H1 (cell line): ENCODE measurements at regions not wholly inside any gene's neighbourhood (a gene's known extent, or its start where the extent isn't known, plus 50 kb on each side); places are given as distances from the start of the nearest gene placed in this dataset.

Source experiments
- KDM4A ChIP-seq: IDR thresholded peaks from one replicate; pipeline ENCODE4 v1.7.1; 2012; ENCODE audit warnings: low read depth, mild to moderate bottlenecking, moderate library complexity, low read length, inconsistent platforms; ENCODE audit not compliant: severe bottlenecking

DNA sequence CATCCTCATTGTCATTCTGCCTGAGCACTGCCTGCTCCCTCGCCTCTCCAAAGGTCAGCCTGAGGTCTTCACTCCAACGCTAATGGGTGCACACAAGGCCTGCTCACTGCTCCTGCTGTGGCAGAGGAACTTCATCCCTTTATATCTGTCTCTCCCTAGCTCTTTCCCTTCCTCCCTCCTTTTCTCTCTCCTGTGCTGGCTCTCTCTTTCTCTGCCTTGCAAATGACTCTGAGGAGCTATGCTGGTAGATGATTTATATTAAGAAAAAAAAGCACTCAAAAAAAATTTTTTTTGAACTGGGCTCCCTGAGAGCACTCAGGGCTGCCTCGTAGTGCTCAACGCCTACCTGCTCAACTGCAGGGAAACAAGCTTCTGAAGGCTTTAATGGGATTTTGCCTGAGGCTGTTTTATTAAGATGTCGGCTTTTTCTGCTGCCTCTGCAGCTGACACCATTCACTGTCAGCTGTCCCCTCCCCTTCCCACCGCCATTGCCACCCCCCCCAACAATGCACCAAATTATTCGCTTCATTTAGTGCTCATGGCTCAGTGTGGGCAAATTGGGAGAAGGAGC lies 137.7 kb upstream of the DEFB112 start (continued):
- TF ChIP-seq KDM4A: no peak
